Mucosa of stomach (tissue), 1 donor: ENCODE measurements at regions not wholly inside any gene's neighbourhood (a gene's known extent, or its start where the extent isn't known, plus 50 kb on each side); places are given as distances from the start of the nearest gene placed in this dataset.
"Not testable (repeated sequence)": the region's sequence is repeated elsewhere in the genome, so short reads cannot be mapped to it uniquely, and the experiment has no call there.

Experiments used
- H3K27me3 ChIP-seq: one replicate; pipeline ENCODE4 v1.7.0; 2013; ENCODE audit warnings: mild to moderate bottlenecking, low read length; ENCODE audit not compliant: control insufficient read depth, insufficient read depth
- H3K36me3 ChIP-seq: one replicate; pipeline ENCODE4 v1.7.0; 2013; ENCODE audit warnings: low read length; ENCODE audit not compliant: control insufficient read depth, insufficient read depth
- H3K4me1 ChIP-seq: one replicate; pipeline ENCODE4 v1.7.0; 2013; ENCODE audit warnings: mild to moderate bottlenecking, low read length; ENCODE audit not compliant: control insufficient read depth, insufficient read depth
- H3K4me3 ChIP-seq: one replicate; pipeline ENCODE4 v1.7.0; 2013; ENCODE audit warnings: low read length
- H3K9ac ChIP-seq: one replicate; pipeline ENCODE4 v1.7.0; 2013; ENCODE audit warnings: mild to moderate bottlenecking, low read length, moderate library complexity
- H3K9me3 ChIP-seq: one replicate; pipeline ENCODE4 v1.7.0; 2013; ENCODE audit warnings: mild to moderate bottlenecking, low read length, moderate library complexity; ENCODE audit not compliant: control insufficient read depth
- donor health status: Pancreatic carcinoma.

DNA sequence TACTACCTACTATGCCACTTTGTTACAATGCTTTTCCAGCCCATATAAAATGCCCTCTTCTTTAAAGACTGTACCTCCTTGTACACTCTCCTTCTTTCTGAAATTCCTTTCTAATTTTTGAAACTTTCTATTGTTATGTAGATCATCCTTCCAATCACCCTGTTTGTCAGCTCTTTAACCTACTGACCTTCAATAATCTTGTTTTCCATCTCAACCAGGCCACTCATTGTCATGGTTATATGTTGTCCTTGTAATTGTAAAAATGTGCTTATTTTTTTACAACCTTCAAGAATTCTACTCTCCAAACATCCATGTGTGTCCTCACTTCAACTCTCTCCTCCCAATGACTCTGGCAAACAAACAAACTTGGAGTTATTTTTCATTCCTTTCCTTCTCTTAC is 1172.6 kb upstream of the CELF2 start:
- Histone ChIP-seq H3K4me1 (no peaks in the 10 kb centered on the region), H3K4me3 (no peak overlapping the region), H3K36me3 (no peaks in the 10 kb centered on the region), H3K9ac (no peak overlapping the region), H3K27me3 (no peaks in the 10 kb centered on the region), H3K9me3 (no peaks in the 10 kb centered on the region)

DNA sequence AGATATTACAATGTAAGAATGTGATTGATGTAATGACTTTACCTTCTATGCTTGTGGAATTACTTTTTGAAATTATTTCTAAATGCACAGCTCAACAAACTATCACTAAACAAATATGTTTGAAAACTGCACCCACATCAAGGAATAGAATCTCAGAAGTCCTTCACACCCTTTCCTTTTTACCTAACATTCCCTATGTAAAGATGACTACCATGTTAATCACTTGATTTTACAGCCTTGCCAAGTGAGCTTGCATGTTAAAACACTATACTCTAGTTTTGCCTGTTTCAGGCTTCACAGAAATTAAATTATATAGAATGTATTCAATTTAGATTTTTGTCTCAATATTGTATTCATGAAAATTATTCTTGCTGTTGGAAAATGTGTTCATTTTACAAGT is 1169.4 kb upstream of the CELF2 start:
- no peaks in the 10 kb centered on the region for H3K9me3 ChIP-seq
- H3K4me3 ChIP-seq: no peak overlapping the region
- H3K9ac ChIP-seq: no peak overlapping the region
- no peaks in the 10 kb centered on the region for H3K4me1 ChIP-seq
- no peaks in the 10 kb centered on the region for H3K27me3 ChIP-seq
- H3K36me3 ChIP-seq: no peaks in the 10 kb centered on the region

DNA sequence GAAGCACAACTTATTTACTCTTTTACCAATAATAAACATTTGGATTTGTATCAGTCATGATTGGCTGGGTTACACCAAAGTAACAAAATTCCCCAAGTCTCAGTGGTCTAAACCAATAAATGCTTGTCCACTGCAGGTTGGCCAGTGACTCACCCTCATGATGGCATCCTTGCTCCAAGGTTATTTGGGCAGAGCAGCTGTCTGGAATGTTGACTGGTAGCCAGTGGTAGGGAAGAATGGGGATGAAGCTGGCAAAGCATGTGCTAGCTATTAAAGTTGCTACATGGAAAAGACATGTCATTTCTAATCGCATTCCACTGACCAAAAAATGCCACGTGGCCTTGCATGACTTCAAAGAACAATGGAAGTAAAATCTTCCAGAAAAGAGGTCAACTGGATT is 1168.7 kb upstream of the CELF2 start:
- H3K9me3 ChIP-seq: no peaks in the 10 kb centered on the region
- H3K9ac ChIP-seq: no peak overlapping the region
- no peaks in the 10 kb centered on the region for H3K27me3 ChIP-seq
- H3K4me3 ChIP-seq: no peak overlapping the region
- no peaks in the 10 kb centered on the region for H3K36me3 ChIP-seq
- no peaks in the 10 kb centered on the region for H3K4me1 ChIP-seq

- Histone ChIP-seq H3K27me3 (no peaks in the 10 kb centered on the region), H3K4me1 (no peaks in the 10 kb centered on the region), H3K36me3 (no peaks in the 10 kb centered on the region), H3K9ac (no peak overlapping the region), H3K9me3 (no peaks in the 10 kb centered on the region), H3K4me3 (no peak overlapping the region)
These were observed 1167.3 kb upstream of the CELF2 start for GRCh38 chr10:9850415-9850814.

DNA sequence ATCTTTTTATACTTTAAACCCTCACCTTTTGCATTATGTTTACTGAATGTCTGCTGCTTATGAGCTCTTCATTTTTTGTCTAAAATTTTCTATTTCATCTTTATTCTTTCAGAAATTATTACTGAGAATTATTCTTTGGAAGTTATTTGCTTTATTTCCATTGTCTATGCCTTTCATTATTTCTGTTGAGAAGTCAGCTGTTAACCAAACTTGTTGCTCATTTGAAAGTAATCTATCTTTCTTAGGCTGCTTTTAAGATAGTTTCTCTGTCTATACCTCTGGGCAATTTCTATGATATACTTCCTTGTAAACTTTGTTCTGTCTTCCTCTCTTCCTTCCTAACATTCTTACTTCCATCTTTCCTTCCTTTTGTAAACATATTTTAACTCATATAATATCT is 1165.9 kb upstream of the CELF2 start:
- Histone ChIP-seq H3K9me3 (no peaks in the 10 kb centered on the region), H3K4me3 (no peak overlapping the region), H3K36me3 (no peaks in the 10 kb centered on the region), H3K9ac (no peak overlapping the region), H3K4me1 (no peaks in the 10 kb centered on the region), H3K27me3 (no peaks in the 10 kb centered on the region)

DNA sequence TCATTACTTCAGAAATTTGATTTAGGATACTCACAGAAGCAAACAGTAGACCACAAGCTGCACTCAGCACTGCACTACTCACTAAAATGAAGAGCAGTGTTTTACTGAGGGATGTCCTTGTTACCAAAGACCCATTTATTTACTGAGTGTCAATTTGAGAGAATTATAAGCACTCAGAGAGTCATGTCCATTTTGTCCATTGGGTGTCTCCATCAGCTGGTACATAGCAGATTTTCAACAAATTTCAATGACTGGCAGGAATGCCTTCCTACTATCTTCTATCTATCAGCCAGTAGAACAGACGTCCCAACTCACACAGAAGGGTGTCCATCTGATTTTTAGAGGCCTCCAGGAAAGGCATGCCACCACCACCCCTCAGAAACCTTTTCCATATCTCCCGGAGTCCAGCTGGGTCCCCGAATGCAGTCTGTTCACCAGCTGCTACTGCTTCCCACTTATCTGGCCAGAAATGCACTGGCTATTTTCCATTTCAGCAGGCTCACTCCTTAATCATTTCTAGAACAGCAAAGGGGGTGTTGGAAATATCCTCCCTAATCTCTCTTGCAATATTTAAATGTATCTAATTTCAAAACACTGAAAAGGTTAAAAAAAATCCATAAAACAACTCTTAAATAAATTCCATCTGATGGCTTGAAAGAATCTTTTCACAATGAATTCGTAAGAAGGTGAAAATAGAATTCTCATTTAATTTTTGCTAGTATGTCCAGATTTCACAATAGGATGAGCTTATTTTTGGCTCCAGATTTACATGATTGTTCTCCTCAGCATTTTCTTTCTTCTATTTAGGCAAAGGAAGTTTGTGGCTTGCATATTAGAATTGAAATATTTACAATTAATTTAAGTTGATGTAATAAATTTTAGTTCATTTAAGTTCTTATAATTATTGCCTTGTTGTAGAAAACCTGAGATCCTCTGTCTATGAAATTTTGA is 1164.0 kb upstream of the CELF2 start:
- Histone ChIP-seq H3K4me3 (no peak overlapping the region), H3K27me3 (no peaks in the 10 kb centered on the region), H3K36me3 (no peaks in the 10 kb centered on the region), H3K9me3 (no peaks in the 10 kb centered on the region), H3K9ac (no peak overlapping the region), H3K4me1 (no peaks in the 10 kb centered on the region)

DNA sequence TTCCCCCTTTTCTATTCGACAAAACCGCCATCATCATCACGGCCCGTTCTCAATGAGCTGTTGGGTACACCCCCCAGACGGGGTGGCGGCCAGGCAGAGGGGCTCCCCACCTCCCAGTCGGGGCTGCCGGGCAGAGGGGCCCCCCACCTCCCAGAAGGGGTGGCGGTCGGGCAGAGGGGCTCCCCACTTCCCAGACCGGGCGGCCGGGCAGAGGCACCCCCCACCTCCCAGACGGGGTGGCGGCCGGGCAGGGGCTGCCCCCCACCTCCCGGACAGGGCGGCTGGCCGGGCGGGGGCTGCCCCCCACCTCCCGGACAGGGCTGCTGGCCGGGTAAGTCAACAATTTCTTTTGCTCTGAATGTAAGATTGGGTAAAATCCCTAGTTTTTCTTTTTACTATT is 1162.2 kb upstream of the CELF2 start:
- H3K36me3 ChIP-seq, H3K4me3 ChIP-seq, H3K9ac ChIP-seq, H3K27me3 ChIP-seq, H3K9me3 ChIP-seq, H3K4me1 ChIP-seq: not testable (repeated sequence)

DNA sequence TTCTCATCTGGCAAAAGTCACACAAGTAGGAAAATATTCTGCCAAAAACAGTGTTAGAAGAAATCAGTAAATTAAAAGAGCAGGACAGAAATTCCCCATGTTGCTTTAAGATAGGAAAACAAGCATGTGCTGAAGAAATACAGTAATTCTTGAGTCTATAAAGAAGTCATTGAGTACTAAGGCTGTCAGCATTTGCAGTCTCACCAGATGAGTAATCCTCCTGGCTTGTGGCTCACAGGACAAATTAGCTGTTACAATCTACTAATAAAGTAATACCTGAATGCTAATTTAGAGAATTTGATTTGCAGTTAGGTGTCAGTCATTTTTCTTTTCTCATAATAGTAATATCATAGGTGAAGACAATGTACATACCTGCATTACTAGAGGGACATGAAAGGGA is 1158.9 kb upstream of the CELF2 start:
- Histone ChIP-seq H3K4me3 (no peak overlapping the region), H3K9ac (no peak overlapping the region), H3K4me1 (no peaks in the 10 kb centered on the region), H3K36me3 (no peaks in the 10 kb centered on the region), H3K27me3 (no peaks in the 10 kb centered on the region), H3K9me3 (no peaks in the 10 kb centered on the region)

DNA sequence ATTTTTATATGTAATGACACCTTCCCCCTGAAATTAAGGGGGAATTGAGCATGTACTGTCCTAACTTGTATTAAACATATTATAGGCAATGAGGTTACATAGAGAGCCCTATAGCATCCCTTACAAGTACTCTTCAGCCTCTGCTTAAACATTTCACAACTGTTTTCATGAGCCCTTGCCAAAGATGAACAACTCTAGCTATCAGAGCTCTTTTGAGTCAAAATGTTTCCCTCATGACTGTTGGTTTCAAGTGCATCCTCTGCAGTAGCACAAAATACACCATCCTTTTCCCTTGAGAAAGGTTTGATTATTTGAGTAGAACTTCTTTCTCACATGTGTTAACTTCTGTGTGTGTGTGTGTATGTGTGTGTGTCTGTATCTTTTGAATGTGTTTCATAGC is 1157.6 kb upstream of the CELF2 start:
- Histone ChIP-seq H3K9me3 (no peaks in the 10 kb centered on the region), H3K4me3 (no peak overlapping the region), H3K9ac (no peak overlapping the region), H3K27me3 (no peaks in the 10 kb centered on the region), H3K36me3 (no peaks in the 10 kb centered on the region), H3K4me1 (no peaks in the 10 kb centered on the region)

GRCh38 chr10:9863559-9864121 is 1154.0 kb upstream of the CELF2 start:
- Histone ChIP-seq H3K27me3 (no peaks in the 10 kb centered on the region), H3K4me3 (no peak overlapping the region), H3K9me3 (no peaks in the 10 kb centered on the region), H3K9ac (no peak overlapping the region), H3K4me1 (no peaks in the 10 kb centered on the region), H3K36me3 (no peaks in the 10 kb centered on the region)

DNA sequence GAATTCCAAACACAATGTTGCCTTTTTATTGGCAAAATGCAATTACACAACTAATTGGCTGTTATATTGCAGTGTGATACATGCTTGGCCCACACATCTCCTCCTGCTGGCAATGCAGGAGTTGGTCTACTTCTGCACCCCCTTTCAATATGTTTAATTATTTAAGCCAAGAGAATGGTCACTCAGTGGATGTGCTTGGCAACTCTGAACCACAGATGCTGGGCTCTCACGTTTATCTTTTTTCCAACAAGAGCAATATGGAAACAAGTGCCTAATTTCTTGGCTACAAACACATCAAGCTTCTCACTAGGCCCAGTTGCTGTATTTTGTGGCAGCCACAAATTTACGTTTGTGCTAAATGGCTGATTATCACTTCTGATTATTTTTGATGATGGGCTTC is 1149.2 kb upstream of the CELF2 start:
- Histone ChIP-seq H3K36me3 (no peaks in the 10 kb centered on the region), H3K4me3 (no peak overlapping the region), H3K4me1 (no peaks in the 10 kb centered on the region), H3K9ac (no peak overlapping the region), H3K9me3 (no peaks in the 10 kb centered on the region), H3K27me3 (no peaks in the 10 kb centered on the region)

DNA sequence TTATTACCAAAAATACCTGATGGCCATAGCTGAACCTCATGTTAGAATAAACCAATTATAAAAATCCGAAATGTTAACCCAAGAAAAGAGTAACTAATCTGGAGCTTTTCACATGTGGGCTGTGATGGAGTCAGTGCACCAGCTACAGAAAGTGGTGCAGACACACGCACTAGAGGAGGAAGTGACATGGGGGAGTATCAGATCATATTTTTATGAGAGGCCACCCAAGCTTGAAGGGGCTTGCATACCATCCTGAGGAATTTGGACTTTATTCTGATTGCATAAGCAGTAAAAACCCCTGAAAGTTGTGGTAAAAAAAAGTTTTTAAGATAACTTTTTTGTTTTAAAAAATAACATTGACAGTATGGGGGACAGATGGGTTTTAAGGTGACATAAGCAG is 1148.5 kb upstream of the CELF2 start:
- Histone ChIP-seq H3K36me3 (no peaks in the 10 kb centered on the region), H3K4me3 (no peak overlapping the region), H3K9ac (no peak overlapping the region), H3K27me3 (no peaks in the 10 kb centered on the region), H3K9me3 (no peaks in the 10 kb centered on the region), H3K4me1 (no peaks in the 10 kb centered on the region)
